ENCODE measurements at regions not wholly inside any gene's neighbourhood (a gene's known extent, or its start where the extent isn't known, plus 50 kb on each side); places are given as distances from the start of the nearest gene placed in this dataset.
"Not testable (repeated sequence)": the region's sequence is repeated elsewhere in the genome, so short reads cannot be mapped to it uniquely, and the experiment has no call there.

DNA sequence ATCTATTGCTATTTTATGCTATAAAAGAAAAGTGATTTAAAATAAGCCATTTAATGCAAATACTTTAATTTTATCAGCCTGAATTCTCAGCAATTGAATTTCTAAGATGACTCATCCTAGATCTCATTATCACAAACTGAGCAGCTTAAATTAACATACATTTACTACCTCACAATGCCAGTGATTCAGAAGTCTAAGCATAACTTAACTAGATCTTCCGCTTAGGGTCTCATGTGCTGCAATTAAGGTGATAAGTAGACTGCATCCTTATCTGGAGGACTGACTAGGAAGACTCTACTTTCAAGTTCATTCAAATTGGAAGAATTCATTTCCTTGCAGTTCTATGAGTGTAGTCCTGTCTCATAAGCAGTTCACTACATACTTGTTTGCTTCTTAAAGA is 286.6 kb downstream of the COL11A1 start:
- DNase-seq (ENCODE audit: low read depth) = no peak
- no peak overlapping the region for H3K4me3 ChIP-seq (ENCODE audit: low read depth, low read length)
- TF ChIP-seq, protein P1, sequence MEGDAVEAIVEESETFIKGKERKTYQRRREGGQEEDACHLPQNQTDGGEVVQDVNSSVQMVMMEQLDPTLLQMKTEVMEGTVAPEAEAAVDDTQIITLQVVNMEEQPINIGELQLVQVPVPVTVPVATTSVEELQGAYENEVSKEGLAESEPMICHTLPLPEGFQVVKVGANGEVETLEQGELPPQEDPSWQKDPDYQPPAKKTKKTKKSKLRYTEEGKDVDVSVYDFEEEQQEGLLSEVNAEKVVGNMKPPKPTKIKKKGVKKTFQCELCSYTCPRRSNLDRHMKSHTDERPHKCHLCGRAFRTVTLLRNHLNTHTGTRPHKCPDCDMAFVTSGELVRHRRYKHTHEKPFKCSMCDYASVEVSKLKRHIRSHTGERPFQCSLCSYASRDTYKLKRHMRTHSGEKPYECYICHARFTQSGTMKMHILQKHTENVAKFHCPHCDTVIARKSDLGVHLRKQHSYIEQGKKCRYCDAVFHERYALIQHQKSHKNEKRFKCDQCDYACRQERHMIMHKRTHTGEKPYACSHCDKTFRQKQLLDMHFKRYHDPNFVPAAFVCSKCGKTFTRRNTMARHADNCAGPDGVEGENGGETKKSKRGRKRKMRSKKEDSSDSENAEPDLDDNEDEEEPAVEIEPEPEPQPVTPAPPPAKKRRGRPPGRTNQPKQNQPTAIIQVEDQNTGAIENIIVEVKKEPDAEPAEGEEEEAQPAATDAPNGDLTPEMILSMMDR (IDR thresholded peaks at IDR 0.05; ENCODE audit: low read depth, low read length, missing control alignments) = no peak

DNA sequence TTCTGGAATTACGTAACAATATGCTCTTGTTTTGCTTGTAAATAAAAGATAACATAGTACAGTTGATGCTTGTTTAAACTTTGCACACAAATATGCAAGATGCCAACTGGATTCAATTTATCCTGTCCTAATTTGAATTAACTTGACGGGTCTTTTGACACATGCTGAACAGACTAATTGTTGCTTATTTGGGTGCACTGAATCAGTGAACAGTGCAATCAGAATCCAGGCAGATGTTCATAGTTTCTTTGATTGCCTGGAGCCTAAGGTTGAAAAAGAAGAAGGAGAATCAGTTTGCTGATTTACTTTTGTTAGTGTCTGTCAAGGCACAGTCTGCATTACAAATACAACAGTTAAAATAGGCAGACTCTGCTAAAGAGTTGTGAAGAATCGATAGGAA is 307.9 kb downstream of the COL11A1 start:
- DNase-seq (ENCODE audit: low read depth) = no peak
- TF ChIP-seq, protein P1 (IDR thresholded peaks at IDR 0.05; ENCODE audit: low read depth, low read length, missing control alignments) = no peak
- H3K4me3 ChIP-seq (ENCODE audit: low read depth, low read length) = no peak overlapping the region

DNA sequence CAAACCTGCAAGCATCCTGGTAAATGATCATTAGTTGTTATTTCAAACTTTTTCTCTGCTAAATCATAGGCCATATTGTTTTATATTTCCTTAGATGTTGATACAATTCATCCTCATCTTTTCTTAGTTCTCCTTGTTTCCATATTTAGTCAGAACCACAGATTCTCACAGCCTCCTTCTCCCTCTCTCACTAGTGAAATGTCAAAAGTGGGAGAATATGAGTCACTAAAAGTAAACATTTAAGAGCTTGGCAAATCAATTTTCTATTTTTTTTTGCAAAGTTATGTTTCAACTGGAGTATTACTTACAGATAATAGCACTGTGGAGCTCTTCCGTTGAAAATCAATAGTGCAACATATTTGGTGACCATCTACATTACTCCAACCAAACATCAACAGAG is 308.8 kb downstream of the COL11A1 start:
- no peak overlapping the region for H3K4me3 ChIP-seq (ENCODE audit: low read depth, low read length)
- no peak for DNase-seq (ENCODE audit: low read depth)
- TF ChIP-seq, protein P1 (IDR thresholded peaks at IDR 0.05; ENCODE audit: low read depth, low read length, missing control alignments) = no peak

DNA sequence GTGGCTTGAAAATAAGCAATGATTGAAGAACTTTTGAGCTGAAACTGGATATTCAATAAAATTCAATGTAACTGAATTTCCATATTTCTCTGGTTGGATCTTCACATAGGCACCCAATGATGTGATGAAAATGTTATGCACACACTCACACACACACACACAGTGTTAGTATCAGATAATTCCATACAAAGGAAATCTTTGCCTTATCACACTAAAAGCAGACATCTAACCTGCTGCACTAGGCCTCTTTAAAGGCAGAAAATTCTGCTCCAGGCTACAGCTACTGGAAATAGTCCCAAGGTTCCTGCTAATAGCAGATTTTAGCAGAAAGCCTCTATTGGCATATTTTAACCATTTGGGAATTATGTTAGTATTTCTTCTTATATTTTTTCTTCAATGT is 309.6 kb downstream of the COL11A1 start:
- TF ChIP-seq, protein P1 (IDR thresholded peaks at IDR 0.05; ENCODE audit: low read depth, low read length, missing control alignments) = no peak
- H3K4me3 ChIP-seq (ENCODE audit: low read depth, low read length) = no peak overlapping the region
- no peak for DNase-seq (ENCODE audit: low read depth)

DNA sequence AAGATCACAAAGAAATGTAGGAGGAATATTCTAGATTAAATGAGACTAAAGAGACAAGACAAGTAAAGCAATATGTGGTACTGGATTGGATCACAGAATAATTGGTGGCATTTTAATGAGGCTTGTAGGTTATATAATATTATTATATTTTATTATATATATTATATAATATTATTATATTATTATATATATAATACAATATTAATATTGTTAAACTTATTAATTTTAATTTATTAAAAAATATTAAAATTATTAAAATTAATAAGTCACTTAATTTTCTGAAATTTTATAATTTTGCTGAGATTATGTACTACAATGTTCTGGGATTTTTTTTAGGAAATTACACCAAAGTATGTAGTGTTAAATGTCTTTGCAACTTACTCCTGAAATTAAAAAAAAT is 311.9 kb downstream of the COL11A1 start:
- no peak for DNase-seq (ENCODE audit: low read depth)
- no peak overlapping the region for H3K4me3 ChIP-seq (ENCODE audit: low read depth, low read length)
- TF ChIP-seq, protein P1 (IDR thresholded peaks at IDR 0.05; ENCODE audit: low read depth, low read length, missing control alignments) = no peak

DNA sequence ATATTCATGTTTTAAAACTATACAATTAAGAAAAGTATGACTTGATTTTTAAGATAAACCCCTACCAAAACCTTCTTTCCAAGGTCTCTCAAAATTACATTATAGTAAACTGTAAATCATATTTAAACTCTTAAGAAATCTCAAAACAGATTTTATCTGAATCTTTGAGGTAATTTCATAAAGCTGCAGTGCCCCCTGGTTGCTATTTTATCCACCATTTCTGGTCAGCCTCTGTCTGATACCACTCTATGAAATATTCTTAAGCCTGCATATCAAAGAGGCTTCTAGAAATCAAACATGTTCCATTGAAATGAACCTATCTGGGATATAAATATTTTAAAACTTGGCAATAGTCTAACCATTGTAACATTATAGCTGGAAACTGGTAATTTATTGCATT is 317.3 kb downstream of the COL11A1 start:
- no peak overlapping the region for H3K4me3 ChIP-seq (ENCODE audit: low read depth, low read length)
- DNase-seq (ENCODE audit: low read depth) = no peak
- TF ChIP-seq, protein P1 (IDR thresholded peaks at IDR 0.05; ENCODE audit: low read depth, low read length, missing control alignments) = no peak

DNA sequence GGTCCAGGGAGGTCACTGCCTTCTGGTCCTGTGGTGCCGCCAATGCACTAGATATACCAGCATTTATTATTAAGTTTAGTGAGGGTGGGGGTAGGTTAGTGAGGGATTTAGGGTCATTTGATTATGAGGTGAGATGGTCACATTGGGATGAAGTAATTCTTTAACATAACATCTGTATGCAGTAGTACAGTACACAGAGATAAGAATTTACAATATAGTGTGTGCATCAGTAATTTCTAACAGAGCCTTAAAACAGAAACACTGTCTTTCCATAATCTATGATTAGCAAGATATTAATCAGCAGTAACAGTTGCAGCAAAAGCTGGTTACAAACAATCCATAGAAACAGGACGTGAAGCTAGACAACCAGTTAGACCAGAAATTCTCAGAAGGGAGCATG is 318.4 kb downstream of the COL11A1 start:
- DNase-seq (ENCODE audit: low read depth) = not testable (repeated sequence)

DNA sequence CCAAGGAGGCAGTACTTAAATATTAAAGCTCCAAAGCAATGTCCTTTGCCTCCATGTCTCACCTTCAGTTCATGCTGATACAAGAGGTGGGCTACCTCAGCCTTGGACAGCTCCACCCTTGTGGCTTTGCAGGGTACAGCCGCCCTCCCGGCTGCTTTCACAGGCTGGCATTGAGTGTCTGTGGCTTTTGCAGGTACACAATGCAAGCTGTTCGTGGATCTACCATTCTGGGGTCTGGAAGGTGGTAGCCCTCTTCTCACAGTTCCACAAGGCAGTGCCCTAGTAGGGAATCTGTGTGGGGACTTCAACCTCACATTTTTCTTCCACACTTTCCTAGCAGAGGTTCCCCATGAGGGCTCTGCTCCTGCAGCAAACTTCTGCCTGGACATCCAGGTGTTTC is 324.8 kb downstream of the COL11A1 start:
- TF ChIP-seq, protein P1 (IDR thresholded peaks at IDR 0.05; ENCODE audit: low read depth, low read length, missing control alignments) = no peak
- H3K4me3 ChIP-seq (ENCODE audit: low read depth, low read length) = no peak overlapping the region
- no peak for DNase-seq (ENCODE audit: low read depth)

More for the DNA sequence above, 318.4 kb downstream of the COL11A1 start:
- not testable (repeated sequence) for H3K4me3 ChIP-seq (ENCODE audit: low read depth, low read length)

Data from GM12864 (cell line).